IMR-90 (cell line): ENCODE measurements at regions not wholly inside any gene's neighbourhood (a gene's known extent, or its start where the extent isn't known, plus 50 kb on each side); places are given as distances from the start of the nearest gene placed in this dataset. TPM values are rescaled to one million over a fixed set of nuclear protein-coding genes. Genes with fewer than 3 reads are reported as not detected.

ENCODE experiments used
- ATAC-seq: fragments of 200-7000 bp; cut with Tn5 transposase; 2 replicates; pipeline ENCODE4 v1.9.1; 2020; ENCODE audit warnings: low read depth, mild to moderate bottlenecking, moderate library complexity
- BruUV-seq: library from RNA; stranded (reverse); fragments of 400-500 nt; replicated peaks from 2 replicates; lab custom pipeline; 2021; lab: Mats Ljungman, UMichigan
- CTCF ChIA-PET: fragments of 300-600 bp; formaldehyde crosslinking; extraction: SDS; loops from one replicate; lab custom pipeline; 2021; ENCODE audit warnings: antibody characterized with exemption; lab: Yijun Ruan, JAX
- POLR2A ChIA-PET: fragments of 300-600 bp; sonication (Branson Sonifier 250); formaldehyde crosslinking; loops from one replicate; lab custom pipeline; 2022; ENCODE audit warnings: antibody characterized with exemption; ENCODE audit not compliant: unreplicated experiment; lab: Charles Lee
- DNase-seq: peaks from one replicate; pipeline ENCODE4 v3.0.0; 2013
- H2AFZ ChIP-seq: replicated peaks from 2 replicates; pipeline ENCODE3; 2013; ENCODE audit warnings: low read length, mild to moderate bottlenecking; ENCODE audit not compliant: poor library complexity
- H2AK5ac ChIP-seq: 2 replicates; pipeline ENCODE4 v1.6.1; 2013; ENCODE audit warnings: low read depth, low read length, inconsistent platforms
- H2AK9ac ChIP-seq: replicated peaks from 2 replicates; pipeline ENCODE3; 2013; ENCODE audit warnings: mild to moderate bottlenecking, low read depth, low read length, moderate library complexity; ENCODE audit not compliant: poor library complexity
- H2BK120ac ChIP-seq: 2 replicates; pipeline ENCODE4 v1.6.1; 2013; ENCODE audit warnings: low read depth, low read length, inconsistent platforms
- H2BK15ac ChIP-seq: 3 replicates; pipeline ENCODE4 v1.6.1; 2013; ENCODE audit warnings: low read depth, low read length, inconsistent platforms
- H2BK20ac ChIP-seq: 2 replicates; pipeline ENCODE4 v1.6.1; 2013; ENCODE audit warnings: low read depth, mild to moderate bottlenecking, inconsistent platforms, low read length, moderate library complexity
- H2BK5ac ChIP-seq: 2 replicates; pipeline ENCODE4 v1.6.1; 2013; ENCODE audit warnings: mild to moderate bottlenecking, low read depth, low read length, inconsistent platforms; ENCODE audit not compliant: poor library complexity, severe bottlenecking
- H3K14ac ChIP-seq: replicated peaks from 2 replicates; pipeline ENCODE4 v1.6.1; 2013; ENCODE audit warnings: low read depth, low read length, inconsistent platforms
- H3K18ac ChIP-seq: 2 replicates; pipeline ENCODE4 v1.6.1; 2013; ENCODE audit warnings: low read depth, low read length, control low read depth
- H3K23ac ChIP-seq: 2 replicates; pipeline ENCODE4 v1.6.1; 2013; ENCODE audit warnings: low read depth, low read length, inconsistent platforms
- H3K27ac ChIP-seq: 2 replicates; pipeline ENCODE4 v1.5.1; 2013; ENCODE audit warnings: mild to moderate bottlenecking, control low read depth, low read length; ENCODE audit not compliant: insufficient read depth
- H3K27me3 ChIP-seq: 2 replicates; pipeline ENCODE4 v1.6.1; 2013; ENCODE audit warnings: low read length; ENCODE audit not compliant: control insufficient read depth, insufficient read depth
- H3K36me3 ChIP-seq: 2 replicates; pipeline ENCODE4 v1.6.1; 2013; ENCODE audit warnings: low read length, mixed read lengths; ENCODE audit not compliant: control insufficient read depth, insufficient read depth
- H3K4ac ChIP-seq: 2 replicates; pipeline ENCODE4 v1.6.1; 2013; ENCODE audit warnings: low read depth, low read length, inconsistent platforms
- H3K4me1 ChIP-seq: 2 replicates; pipeline ENCODE4 v1.6.1; 2013; ENCODE audit warnings: low read length, mixed read lengths; ENCODE audit not compliant: control insufficient read depth, insufficient read depth
- H3K4me2 ChIP-seq: 2 replicates; pipeline ENCODE4 v1.6.1; 2013; ENCODE audit warnings: low read depth, mild to moderate bottlenecking, control low read depth, low read length, moderate library complexity
- H3K4me3 ChIP-seq: 2 replicates; pipeline ENCODE4 v1.5.1; 2013; ENCODE audit warnings: low read depth, mild to moderate bottlenecking, control low read depth, low read length, moderate library complexity; ENCODE audit not compliant: insufficient read depth
- H3K56ac ChIP-seq: 2 replicates; pipeline ENCODE4 v1.6.1; 2013; ENCODE audit warnings: low read length, inconsistent platforms; ENCODE audit not compliant: insufficient read depth; ENCODE audit errors: extremely low read depth
- H3K79me1 ChIP-seq, 2 experiments: 2 replicates each; pipeline ENCODE4 v1.6.1; 2013; ENCODE audit warnings: low read length in 2 of 2, inconsistent platforms in 1 of 2, low read depth in 1 of 2
- H3K9ac ChIP-seq: 2 replicates; pipeline ENCODE4 v1.6.1; 2013; ENCODE audit warnings: low read depth, low read length, control low read depth
- H3K9me1 ChIP-seq: 2 replicates; pipeline ENCODE4 v1.6.1; 2013; ENCODE audit warnings: low read length, inconsistent platforms; ENCODE audit not compliant: insufficient read depth
- H3K9me3 ChIP-seq: 2 replicates; pipeline ENCODE4 v1.6.1; 2013; ENCODE audit warnings: low read length; ENCODE audit not compliant: control insufficient read depth, insufficient read depth
- H4K20me1 ChIP-seq: 2 replicates; pipeline ENCODE4 v1.6.1; 2013; ENCODE audit warnings: low read length, inconsistent platforms; ENCODE audit not compliant: insufficient read depth
- H4K5ac ChIP-seq: 2 replicates; pipeline ENCODE4 v1.6.1; 2013; ENCODE audit warnings: mild to moderate bottlenecking, low read depth, low read length, control low read depth
- H4K8ac ChIP-seq, 2 experiments: 2 replicates each; pipeline ENCODE4 v1.6.1; 2013; ENCODE audit warnings: low read depth in 2 of 2, low read length in 2 of 2, control low read depth in 1 of 2, inconsistent platforms in 1 of 2
- H4K91ac ChIP-seq: 2 replicates; pipeline ENCODE4 v1.6.1; 2013; ENCODE audit warnings: low read depth, low read length, inconsistent platforms; ENCODE audit not compliant: insufficient read depth
- BHLHE40 ChIP-seq: fragments of 150-350 bp; IDR thresholded peaks from 2 replicates; pipeline ENCODE4 v1.6.1; 2016; ENCODE audit warnings: mild to moderate bottlenecking, low read depth, low read length
- CEBPB ChIP-seq: IDR thresholded peaks from 2 replicates; pipeline ENCODE4 v1.6.1; 2012; ENCODE audit warnings: low read depth, low read length, improper control_type of control experiment
- ELK1 ChIP-seq: fragments of 150-350 bp; IDR thresholded peaks from 2 replicates; pipeline ENCODE4 v1.6.1; 2016; ENCODE audit warnings: low read depth, mild to moderate bottlenecking, low read length, moderate library complexity, borderline replicate concordance
- MAFK ChIP-seq: IDR thresholded peaks from 2 replicates; pipeline ENCODE4 v1.6.1; 2012; ENCODE audit warnings: low read depth, low read length, improper control_type of control experiment
- RCOR1 ChIP-seq: IDR thresholded peaks from 2 replicates; pipeline ENCODE4 v1.6.1; 2012; ENCODE audit warnings: mild to moderate bottlenecking, low read length, improper control_type of control experiment; ENCODE audit not compliant: insufficient replicate concordance
- SMC3 ChIP-seq: fragments of 150-350 bp; IDR thresholded peaks from 2 replicates; pipeline ENCODE4 v1.6.1; 2016; ENCODE audit warnings: low read depth, mild to moderate bottlenecking, antibody characterized with exemption, low read length, moderate library complexity
- USF2 ChIP-seq: fragments of 150-350 bp; IDR thresholded peaks from 2 replicates; pipeline ENCODE4 v1.6.1; 2017; ENCODE audit warnings: mild to moderate bottlenecking, antibody characterized with exemption, low read length, low read depth
- WGBS, 2 experiments: methylation state at CpG; one replicate each; pipeline versions ENCODE4 v1.1.5 to v1.1.7; 2013; ENCODE audit warnings: missing lambda C conversion rate in 2 of 2; ENCODE audit not compliant: insufficient read length in 1 of 2; ENCODE audit errors: extremely low coverage in 2 of 2; 5-methylcytosine and 5-hydroxymethylcytosine counted together
- dilution Hi-C: fragments of 300-500 bp; cut with HindIII; formaldehyde crosslinking; loops from one replicate; pipeline ENCODE4 v1.14.3; 2018; ENCODE audit warnings: low sequenced_read_pairs; ENCODE audit not compliant: unreplicated experiment
- in situ Hi-C: fragments of 300-500 bp; cut with MboI; formaldehyde crosslinking; loops from 3 replicates; pipeline ENCODE4 v1.14.3; 2019; ENCODE audit warnings: low sequenced_read_pairs, inconsistent platforms, mixed read lengths
- intact Hi-C: fragments of 100-400 bp; cut with micrococcal nuclease; formaldehyde crosslinking; loops from 2 replicates; pipeline ENCODE4 v1.10.0; 2022
- microRNA-seq, 2 experiments: library from miRNA; stranded (forward) in 1 of 2; unstranded in 1 of 2; fragments of 10-50 nt in 1 of 2; fragments of <30 nt in 1 of 2; gene quantifications in 1 of 2; microRNA quantifications in 1 of 2; one replicate each; pipeline versions ENCODE3 to v1.1.0; 2013 to 2020; ENCODE audit not compliant: insufficient read depth in 1 of 2, insufficient read length in 1 of 2, unreplicated experiment in 1 of 2
- small RNA-seq, 5 experiments: library from RNA; depleted of rRNA; stranded (forward); fragments of <200 nt; gene quantifications; one replicate each; pipeline ENCODE3, GENCODE V24; 2012

- ATAC-seq (peak; percentile 93), DNase-seq (peak; percentile 91)
- intact Hi-C loops: no loop called here
- Histone ChIP-seq H2AFZ (no peak overlapping the region), H4K91ac (no peak overlapping the region), H3K23ac (no peak overlapping the region), H3K9me3 (no peaks in the 10 kb centered on the region), H3K4me2 (no peak overlapping the region), H4K5ac (no peak overlapping the region), H2BK120ac (no peak overlapping the region), H2BK5ac (peak overlapping the region; percentile 55), H3K27ac (no peak overlapping the region), H4K20me1 (no peaks in the 10 kb centered on the region), H2BK15ac (no peak overlapping the region), H3K9me1 (no peaks in the 10 kb centered on the region), H3K18ac (no peak overlapping the region), H3K14ac (no peak overlapping the region), H3K56ac (no peak overlapping the region), H2BK20ac (no peak overlapping the region), H4K8ac (no peak overlapping the region), H3K27me3 (no peaks in the 10 kb centered on the region), H3K4me3 (no peak overlapping the region), H3K79me1 (no peaks in the 10 kb centered on the region), H3K9ac (no peak overlapping the region), H3K36me3 (no peaks in the 10 kb centered on the region), H2AK9ac (no peak overlapping the region), H3K4me1 (no peaks in the 10 kb centered on the region), H3K4ac (no peak overlapping the region), H2AK5ac (no peak overlapping the region)
- TF ChIP-seq ELK1: no peak
- TF ChIP-seq SMC3: no peak
- TF ChIP-seq USF2: no peak
- no peak for TF ChIP-seq MAFK
- TF ChIP-seq BHLHE40: 0 out of 2 replicates have a peak, but pooled peaks have one; percentile 14
- 0 out of 2 replicates have a peak, but pooled peaks have one; percentile 2 for TF ChIP-seq CEBPB
- TF ChIP-seq RCOR1: peak; percentile 83
- WGBS, 2 experiments: no CpG with 5 or more reads among the region's 4 CpGs
- no TSS peak for BruUV-seq
- POLR2A ChIA-PET: no interaction called here
- dilution Hi-C loops: no loop called here
- CTCF ChIA-PET: interaction anchor here (0.5 to 0.7 kb wide), 2 partner anchors 10 to 1273 kb away, joined by 3 to 6 read pairs; no protein-coding TSS in a partner anchor
- in situ Hi-C loops: no loop called here
Observed at GRCh38 chr7:85237721-85238120, 50.9 kb upstream of the SEMA3D start.

Small RNAs in the stretch of these regions (microRNA-seq; reads per million reads assigned to microRNA genes)
- gene DYNLL1P7 (ENCODE audit: insufficient read depth, insufficient read length): not detected

Small RNAs in the stretch of these regions (small RNA-seq; reads per million reads assigned to genes)
- gene DYNLL1P7: 0 reads per million in 5 experiments
